K562 (cell line): ENCODE measurements at regions not wholly inside any gene's neighbourhood (a gene's known extent, or its start where the extent isn't known, plus 50 kb on each side); places are given as distances from the start of the nearest gene placed in this dataset.

Experiments used
- ATAC-seq: fragments of 200-7000 bp; cut with Tn5 transposase; 3 replicates; pipeline ENCODE4 v1.9.1; 2020; ENCODE audit warnings: moderate library complexity
- BruUV-seq: library from RNA; stranded (reverse); fragments of 400-500 nt; replicated peaks from 2 replicates; lab custom pipeline; 2021; lab: Mats Ljungman, UMichigan
- CTCF ChIA-PET: fragments of 300-600 bp; formaldehyde crosslinking; extraction: SDS; loops from one replicate; lab custom pipeline; 2021; ENCODE audit warnings: low intra/inter-chr PET ratio; lab: Yijun Ruan, JAX
- POLR2A ChIA-PET: fragments of 300-600, 350-650 bp; sonication (Branson Sonifier 250); formaldehyde crosslinking; extraction: SDS; loops from one replicate; lab custom pipeline; 2021; ENCODE audit warnings: antibody characterized with exemption, inconsistent platforms; lab: Yijun Ruan, JAX
- DNase-seq, 4 experiments: peaks; one replicate each; pipeline versions ENCODE4 v3.0.0 to v3.0.0-alpha.2; 2011 to 2018; ENCODE audit warnings: low spot score in 3 of 4, mixed read lengths in 3 of 4; ENCODE audit errors: extremely low read depth in 1 of 4
- FAIRE-seq: peaks from 2 replicates; lab custom pipeline; 2011; peaks lifted over from hg19 to GRCh38; lab: Jason Lieb, UNC
- H2AFZ ChIP-seq: 2 replicates; pipeline ENCODE4 v1.6.0; 2011; ENCODE audit warnings: low read depth, low read length, control low read depth, inconsistent platforms
- H3K27ac ChIP-seq: fragments of 200-600 bp; 3 replicates; pipeline ENCODE4 v1.8.0; 2011; ENCODE audit warnings: low read depth, mild to moderate bottlenecking, control low read depth, inconsistent platforms, low read length, moderate library complexity, mixed read lengths; ENCODE audit errors: extremely low read depth
- H3K27me3 ChIP-seq, 2 experiments: fragments of 300-600 bp in 1 of 2; 2 replicates in 1 of 2; 3 replicates in 1 of 2; pipeline versions ENCODE4 v1.6.0 to v1.8.0; 2011; ENCODE audit warnings: inconsistent platforms in 2 of 2, low read length in 2 of 2, mild to moderate bottlenecking in 1 of 2, mixed read lengths in 1 of 2, moderate library complexity in 1 of 2; ENCODE audit not compliant: control insufficient read depth in 2 of 2, insufficient read depth in 2 of 2
- H3K36me3 ChIP-seq: fragments of 300-600 bp; 3 replicates; pipeline ENCODE4 v1.8.0; 2011; ENCODE audit warnings: mild to moderate bottlenecking, low read length, inconsistent platforms; ENCODE audit not compliant: control insufficient read depth, insufficient read depth
- H3K4me1 ChIP-seq, 2 experiments: fragments of 200-600 bp in 1 of 2; replicated peaks in 1 of 2; 2 replicates in 1 of 2; 3 replicates in 1 of 2; pipeline versions ENCODE4 v1.5.1 to v1.8.0; 2011; ENCODE audit warnings: inconsistent platforms in 2 of 2, low read length in 2 of 2, mild to moderate bottlenecking in 1 of 2, mixed read lengths in 1 of 2, moderate library complexity in 1 of 2; ENCODE audit not compliant: control insufficient read depth in 2 of 2, insufficient read depth in 2 of 2
- H3K4me2 ChIP-seq: 2 replicates; pipeline ENCODE4 v1.6.1; 2011; ENCODE audit warnings: low read length, control low read depth, inconsistent platforms, mixed read lengths; ENCODE audit not compliant: insufficient read depth
- H3K4me3 ChIP-seq: fragments of 200-600 bp; sonication (generic), shearing (Covaris generic); 2 replicates; pipeline ENCODE4 v1.5.1; 2016; ENCODE audit warnings: control low read depth, inconsistent platforms
- H3K79me2 ChIP-seq: fragments of 200-600 bp; 3 replicates; pipeline ENCODE4 v1.8.0; 2011; ENCODE audit warnings: low read length, inconsistent platforms; ENCODE audit not compliant: control insufficient read depth, insufficient read depth
- H3K9ac ChIP-seq, 2 experiments: 2 replicates each; pipeline versions ENCODE4 v1.6.0 to v1.6.1; 2011; ENCODE audit warnings: low read depth in 2 of 2, low read length in 2 of 2, control low read depth in 1 of 2, inconsistent platforms in 1 of 2, mild to moderate bottlenecking in 1 of 2, mixed read lengths in 1 of 2; ENCODE audit not compliant: insufficient read depth in 1 of 2
- H3K9me1 ChIP-seq: one replicate; pipeline ENCODE4 v1.6.0; 2011; ENCODE audit warnings: inconsistent platforms, mild to moderate bottlenecking, low read length, moderate library complexity; ENCODE audit not compliant: control insufficient read depth, insufficient read depth
- H3K9me3 ChIP-seq: replicated peaks from 2 replicates; pipeline ENCODE4 v1.5.1; 2011; ENCODE audit warnings: low read depth, low read length, inconsistent platforms; ENCODE audit not compliant: control insufficient read depth, insufficient read depth
- H4K20me1 ChIP-seq: replicated peaks from 2 replicates; pipeline ENCODE4 v1.6.1; 2011; ENCODE audit warnings: low read length, inconsistent platforms, mixed read lengths; ENCODE audit not compliant: control insufficient read depth, insufficient read depth
- BRD9 ChIP-seq: fragments of 450-650 bp; IDR thresholded peaks from 2 replicates; pipeline ENCODE4 v1.6.1; 2018; ENCODE audit warnings: low read depth; ENCODE audit not compliant: partially characterized antibody
- CBX3 ChIP-seq, 2 experiments: IDR thresholded peaks; 1 replicate in 1 of 2; 2 replicates in 1 of 2; pipeline ENCODE4 v1.6.1; 2012; ENCODE audit warnings: inconsistent platforms in 2 of 2, low read length in 2 of 2, borderline replicate concordance in 1 of 2, control low read depth in 1 of 2
- CTBP1 ChIP-seq: fragments of 450-650 bp; IDR thresholded peaks from 2 replicates; pipeline ENCODE4 v1.6.1; 2016; ENCODE audit warnings: borderline replicate concordance
- HSF4 ChIP-seq: fragments of 250-450 bp; sonication (Bioruptor Pico); IDR thresholded peaks from 2 replicates; pipeline ENCODE4 v2.1.2; 2022; ENCODE audit warnings: mild to moderate bottlenecking, moderate library complexity, borderline replicate concordance
- ILK ChIP-seq: fragments of 450-650 bp; IDR thresholded peaks from 2 replicates; pipeline ENCODE4 v1.6.1; 2016; ENCODE audit warnings: missing genetic modification characterization, low read depth, mild to moderate bottlenecking, missing compliant biosample characterization, moderate library complexity, borderline replicate concordance
- KLF1 ChIP-seq: fragments of 450-650 bp; IDR thresholded peaks from 2 replicates; pipeline ENCODE4 v1.6.1; 2016; ENCODE audit warnings: missing genetic modification characterization, missing compliant biosample characterization
- NR2C2 ChIP-seq, 2 experiments: fragments of 200-800 bp in 1 of 2; sonication (Bioruptor generic) in 1 of 2; sonication (generic) in 1 of 2; formaldehyde crosslinking in 1 of 2; IDR thresholded peaks; 2 replicates each; pipeline versions ENCODE4 v1.6.1 to v1.8.0; 2016 to 2022; ENCODE audit warnings: mild to moderate bottlenecking in 1 of 2, missing compliant biosample characterization in 1 of 2, missing genetic modification characterization in 1 of 2, missing genetic modification reagents in 1 of 2
- TBL1XR1 ChIP-seq, 2 experiments: IDR thresholded peaks; 2 replicates each; pipeline ENCODE4 v1.6.1; 2012; ENCODE audit warnings: improper control_type of control experiment in 2 of 2, low read length in 2 of 2, mild to moderate bottlenecking in 1 of 2
- WGBS: fragments of 100-300 bp; shearing (Covaris generic); methylation state at CpG from one replicate; pipeline ENCODE4 v1.1.6; 2016; ENCODE audit warnings: low coverage, mixed read lengths; ENCODE audit not compliant: insufficient coverage; ENCODE audit errors: missing lambda C conversion rate; 5-methylcytosine and 5-hydroxymethylcytosine counted together
- in situ Hi-C: fragments of 300-500 bp; cut with MboI; formaldehyde crosslinking; loops from 4 replicates; pipeline ENCODE4 v1.15.0; 2018; ENCODE audit warnings: inconsistent platforms, mixed read lengths
- intact Hi-C: fragments of 100-400 bp; cut with micrococcal nuclease; formaldehyde crosslinking; loops from 2 replicates; pipeline ENCODE4 v1.14.2; 2022
- TF ChIP-seq, protein P1 (sequence below): sonication (generic); formaldehyde crosslinking; IDR thresholded peaks from 2 replicates; pipeline ENCODE4 v1.8.1; 2023; ENCODE audit warnings: mild to moderate bottlenecking, missing genetic modification reagents, moderate library complexity
- TF ChIP-seq, protein P2 (sequence below): sonication (generic); formaldehyde crosslinking; IDR thresholded peaks from 2 replicates; pipeline ENCODE4 v1.9.0; 2022; ENCODE audit warnings: mild to moderate bottlenecking, missing genetic modification reagents
- TF ChIP-seq, protein P3 (sequence below): fragments of 450-650 bp; IDR thresholded peaks from 2 replicates; pipeline ENCODE4 v1.6.1; 2016; ENCODE audit warnings: borderline replicate concordance
- TF ChIP-seq, protein P4 (sequence below): fragments of 450-650 bp; formaldehyde crosslinking; IDR thresholded peaks from 2 replicates; pipeline ENCODE4 v1.4.0; 2020; ENCODE audit warnings: mild to moderate bottlenecking, moderate library complexity

DNA sequence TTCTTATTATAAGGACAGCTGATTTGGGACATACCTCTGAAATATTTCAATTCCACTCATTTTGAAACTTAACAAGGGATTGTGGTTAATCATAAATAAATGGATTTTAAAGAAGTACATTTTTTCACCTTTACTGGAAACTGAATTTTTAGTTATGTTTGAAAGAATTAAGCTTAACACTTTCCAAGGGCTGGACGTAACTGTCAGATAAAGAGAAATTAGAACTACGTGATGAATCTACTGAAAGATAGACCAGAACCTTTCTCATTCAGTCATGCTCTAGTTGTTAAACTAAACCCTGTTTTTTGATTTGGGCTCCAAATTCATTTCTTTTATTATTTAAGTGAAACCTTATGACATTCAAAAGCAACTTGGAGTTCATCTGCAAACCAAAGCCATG is 1892.1 kb upstream of the SEL1L start:
- no peaks in the 10 kb centered on the region for H3K36me3 ChIP-seq
- no peaks in the 10 kb centered on the region for H3K4me1 ChIP-seq
- TF ChIP-seq NR2C2 (CRISPR knock-in tag; IDR thresholded peaks at IDR 0.05) (no peak), NR2C2 (tag; IDR thresholded peaks at IDR 0.05) (no peak), CBX3 (IDR thresholded peaks at IDR 0.05; ENCODE audit: borderline replicate concordance in 1 of 2, low read length in 2 of 2) (no peak), BRD9 (no peak), ILK (no peak), HSF4 (CRISPR knock-in tag) (no peak), KLF1 (tag) (no peak), TBL1XR1 (IDR thresholded peaks at IDR 0.05; ENCODE audit: low read length in 2 of 2) (no peak), CTBP1 (no peak)
- TF ChIP-seq, protein P1, sequence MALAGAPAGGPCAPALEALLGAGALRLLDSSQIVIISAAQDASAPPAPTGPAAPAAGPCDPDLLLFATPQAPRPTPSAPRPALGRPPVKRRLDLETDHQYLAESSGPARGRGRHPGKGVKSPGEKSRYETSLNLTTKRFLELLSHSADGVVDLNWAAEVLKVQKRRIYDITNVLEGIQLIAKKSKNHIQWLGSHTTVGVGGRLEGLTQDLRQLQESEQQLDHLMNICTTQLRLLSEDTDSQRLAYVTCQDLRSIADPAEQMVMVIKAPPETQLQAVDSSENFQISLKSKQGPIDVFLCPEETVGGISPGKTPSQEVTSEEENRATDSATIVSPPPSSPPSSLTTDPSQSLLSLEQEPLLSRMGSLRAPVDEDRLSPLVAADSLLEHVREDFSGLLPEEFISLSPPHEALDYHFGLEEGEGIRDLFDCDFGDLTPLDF (CRISPR knock-in tag), result no peak
- TF ChIP-seq, protein P2, sequence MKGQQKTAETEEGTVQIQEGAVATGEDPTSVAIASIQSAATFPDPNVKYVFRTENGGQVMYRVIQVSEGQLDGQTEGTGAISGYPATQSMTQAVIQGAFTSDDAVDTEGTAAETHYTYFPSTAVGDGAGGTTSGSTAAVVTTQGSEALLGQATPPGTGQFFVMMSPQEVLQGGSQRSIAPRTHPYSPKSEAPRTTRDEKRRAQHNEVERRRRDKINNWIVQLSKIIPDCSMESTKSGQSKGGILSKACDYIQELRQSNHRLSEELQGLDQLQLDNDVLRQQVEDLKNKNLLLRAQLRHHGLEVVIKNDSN (CRISPR knock-in tag), result no peak
- TF ChIP-seq, protein P3, sequence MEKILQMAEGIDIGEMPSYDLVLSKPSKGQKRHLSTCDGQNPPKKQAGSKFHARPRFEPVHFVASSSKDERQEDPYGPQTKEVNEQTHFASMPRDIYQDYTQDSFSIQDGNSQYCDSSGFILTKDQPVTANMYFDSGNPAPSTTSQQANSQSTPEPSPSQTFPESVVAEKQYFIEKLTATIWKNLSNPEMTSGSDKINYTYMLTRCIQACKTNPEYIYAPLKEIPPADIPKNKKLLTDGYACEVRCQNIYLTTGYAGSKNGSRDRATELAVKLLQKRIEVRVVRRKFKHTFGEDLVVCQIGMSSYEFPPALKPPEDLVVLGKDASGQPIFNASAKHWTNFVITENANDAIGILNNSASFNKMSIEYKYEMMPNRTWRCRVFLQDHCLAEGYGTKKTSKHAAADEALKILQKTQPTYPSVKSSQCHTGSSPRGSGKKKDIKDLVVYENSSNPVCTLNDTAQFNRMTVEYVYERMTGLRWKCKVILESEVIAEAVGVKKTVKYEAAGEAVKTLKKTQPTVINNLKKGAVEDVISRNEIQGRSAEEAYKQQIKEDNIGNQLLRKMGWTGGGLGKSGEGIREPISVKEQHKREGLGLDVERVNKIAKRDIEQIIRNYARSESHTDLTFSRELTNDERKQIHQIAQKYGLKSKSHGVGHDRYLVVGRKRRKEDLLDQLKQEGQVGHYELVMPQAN, result no peak
- TF ChIP-seq, protein P4, sequence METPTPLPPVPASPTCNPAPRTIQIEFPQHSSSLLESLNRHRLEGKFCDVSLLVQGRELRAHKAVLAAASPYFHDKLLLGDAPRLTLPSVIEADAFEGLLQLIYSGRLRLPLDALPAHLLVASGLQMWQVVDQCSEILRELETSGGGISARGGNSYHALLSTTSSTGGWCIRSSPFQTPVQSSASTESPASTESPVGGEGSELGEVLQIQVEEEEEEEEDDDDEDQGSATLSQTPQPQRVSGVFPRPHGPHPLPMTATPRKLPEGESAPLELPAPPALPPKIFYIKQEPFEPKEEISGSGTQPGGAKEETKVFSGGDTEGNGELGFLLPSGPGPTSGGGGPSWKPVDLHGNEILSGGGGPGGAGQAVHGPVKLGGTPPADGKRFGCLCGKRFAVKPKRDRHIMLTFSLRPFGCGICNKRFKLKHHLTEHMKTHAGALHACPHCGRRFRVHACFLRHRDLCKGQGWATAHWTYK, result no peak
- TF ChIP-seq, all 486 proteins: peak for 0
- Histone ChIP-seq H3K9me3 (no peaks in the 10 kb centered on the region), H3K4me3 (no peak overlapping the region), H3K79me2 (no peaks in the 10 kb centered on the region), H3K4me2 (no peak overlapping the region), H3K9me1 (no peaks in the 10 kb centered on the region), H3K27me3 (no peaks in the 10 kb centered on the region), H4K20me1 (no peaks in the 10 kb centered on the region), H3K27ac (no peak overlapping the region), H3K9ac (no peak overlapping the region), H2AFZ (no peak overlapping the region)
- in situ Hi-C loops, result no loop called here
- no TSS peak for BruUV-seq
- DNase-seq (no peak), ATAC-seq (no peak), FAIRE-seq (no peak)
- intact Hi-C loops, result no loop called here
- CTCF ChIA-PET, result no interaction called here
- POLR2A ChIA-PET, result no interaction called here
- 0% methylated on average over 2 of the region's 2 CpGs for WGBS
